Transverse colon (tissue), 4 donors: ENCODE measurements at regions not wholly inside any gene's neighbourhood (a gene's known extent, or its start where the extent isn't known, plus 50 kb on each side); places are given as distances from the start of the nearest gene placed in this dataset.

Source experiments
- DNase-seq: peaks from one replicate; pipeline ENCODE4 v3.0.0-alpha.2; 2019
- H3K27ac ChIP-seq, 4 donors: fragments of 200-600 bp; sonication (generic); 2 replicates each; pipeline ENCODE4 v1.5.1; 2016 to 2018; ENCODE audit warnings: inconsistent platforms in 4 of 4
- H3K27me3 ChIP-seq: fragments of 200-600 bp; sonication (generic); 2 replicates; pipeline ENCODE4 v1.5.1; 2017; ENCODE audit warnings: inconsistent platforms
- H3K36me3 ChIP-seq, 4 donors: fragments of 200-600 bp; sonication (generic); 2 replicates each; pipeline ENCODE4 v1.5.1; 2017 to 2019; ENCODE audit warnings: inconsistent platforms in 4 of 4
- H3K4me1 ChIP-seq, 4 donors: fragments of 200-600 bp; sonication (generic); 2 replicates each; pipeline ENCODE4 v1.5.1; 2017 to 2020; ENCODE audit warnings: inconsistent platforms in 4 of 4
- H3K4me3 ChIP-seq, 4 donors: fragments of 200-600 bp; sonication (generic); 1 replicate in 1 of 4; 2 replicates in 3 of 4; pipeline versions ENCODE4 v1.5.1 to v1.6.1; 2017 to 2019; ENCODE audit warnings: inconsistent platforms in 4 of 4
- H3K9me3 ChIP-seq, 2 donors: fragments of 200-600 bp; sonication (generic); 2 replicates each; pipeline ENCODE4 v1.5.1; 2017 to 2019; ENCODE audit warnings: inconsistent platforms in 2 of 2
- CTCF ChIP-seq, 5 experiments: fragments of 200-600 bp in 3 of 5; fragments of 450-650 bp in 2 of 5; sonication (generic) in 3 of 5; IDR thresholded peaks; 1 replicate in 2 of 5; 2 replicates in 3 of 5; pipeline ENCODE4 v1.5.1; 2016 to 2017; ENCODE audit warnings: antibody characterized with exemption in 5 of 5, inconsistent platforms in 3 of 5, mild to moderate bottlenecking in 2 of 5, moderate library complexity in 1 of 5
- EP300 ChIP-seq: sonication (generic); formaldehyde crosslinking; IDR thresholded peaks from one replicate; pipeline ENCODE4 v1.6.1; 2017; ENCODE audit warnings: antibody characterized with exemption, low read depth
- POLR2A ChIP-seq: fragments of 450-650 bp; IDR thresholded peaks from one replicate; pipeline ENCODE4 v1.6.1; 2016; ENCODE audit warnings: antibody characterized with exemption, mild to moderate bottlenecking, moderate library complexity
- POLR2AphosphoS5 ChIP-seq, 3 donors: sonication (generic); formaldehyde crosslinking; IDR thresholded peaks; one replicate each; pipeline ENCODE4 v1.6.1; 2016; ENCODE audit warnings: antibody characterized with exemption in 3 of 3
- whole genome bisulfite sequencing, 2 donors: methylation state at CpG; one replicate each; pipeline ENCODE4 v1.1.5; 2018; ENCODE audit warnings: low coverage in 1 of 2; 5-methylcytosine and 5-hydroxymethylcytosine counted together
- in situ Hi-C, 4 donors: fragments of 200-750 bp; cut with MboI; loops; one replicate each; pipeline versions ENCODE4 v1.15.0 to v1.15.1; 2017; ENCODE audit warnings: low sequenced_read_pairs in 3 of 4, low pct_ligation_motif_present in 1 of 4, low pct_unique_long_range_greater_than_20kb in 1 of 4
- intact Hi-C: fragments of 100-400 bp; cut with DNase I; formaldehyde crosslinking; loops from one replicate; pipeline ENCODE4 v1.15.1; 2023; ENCODE audit warnings: low total_unique reads

- no peaks in the 10 kb centered on the region for H3K9me3 ChIP-seq
- 76 to 77% methylated on average over 2 to 3 of the region's 3 CpGs for WGBS, 2 donors
- no peaks in the 10 kb centered on the region for H3K36me3 ChIP-seq
- TF ChIP-seq CTCF (IDR thresholded peaks at IDR 0.05) (no peak), POLR2AphosphoS5 (IDR thresholded peaks at IDR 0.05) (no peak), EP300 (no peak), POLR2A (no peak)
- H3K4me1 ChIP-seq: no peaks in the 10 kb centered on the region
- H3K27ac ChIP-seq: no peak overlapping the region
- no peaks in the 10 kb centered on the region for H3K27me3 ChIP-seq
- in situ Hi-C loops (no loop called here), intact Hi-C loops (no loop called here)
- H3K4me3 ChIP-seq: no peak overlapping the region
- no peak for DNase-seq
Observed at GRCh38 chr2:5504756-5505155, 187.4 kb upstream of the SOX11 start.

DNA sequence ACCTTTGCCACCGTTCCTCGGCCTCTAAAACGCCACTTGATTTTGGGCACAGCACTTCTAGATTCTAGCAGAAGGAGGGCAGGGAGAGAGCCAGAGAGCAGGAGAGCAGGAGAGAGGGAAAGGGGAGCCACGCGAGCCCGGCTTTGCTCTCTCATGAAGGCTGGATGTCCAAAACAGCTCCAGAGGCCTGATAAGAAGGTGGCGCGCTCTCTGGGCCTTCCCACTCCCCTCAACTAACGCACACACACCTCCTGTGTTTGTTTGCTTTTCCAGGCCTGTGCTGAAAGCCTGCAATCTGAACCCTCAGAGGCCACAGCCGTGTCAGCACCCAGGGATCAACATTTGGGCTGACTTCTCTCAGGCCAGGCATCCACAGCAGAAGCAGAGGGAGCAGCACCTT, 184.8 kb upstream of the SOX11 start:
- no peaks in the 10 kb centered on the region for H3K36me3 ChIP-seq
- in situ Hi-C loops (no loop called here), intact Hi-C loops (loop anchor here (2.0 kb wide), 1 partner anchor 25 kb away; no protein-coding TSS in a partner anchor)
- H3K4me3 ChIP-seq: no peak overlapping the region
- 75 to 82% methylated on average over 6 to 10 of the region's 10 CpGs for WGBS, 2 donors
- H3K27ac ChIP-seq: no peak overlapping the region
- TF ChIP-seq POLR2AphosphoS5 (IDR thresholded peaks at IDR 0.05) (no peak), CTCF (IDR thresholded peaks at IDR 0.05) (no peak), POLR2A (no peak), EP300 (no peak)
- DNase-seq: no peak
- H3K9me3 ChIP-seq: no peaks in the 10 kb centered on the region
- no peaks in the 10 kb centered on the region for H3K27me3 ChIP-seq
- H3K4me1 ChIP-seq: no peaks in the 10 kb centered on the region

DNA sequence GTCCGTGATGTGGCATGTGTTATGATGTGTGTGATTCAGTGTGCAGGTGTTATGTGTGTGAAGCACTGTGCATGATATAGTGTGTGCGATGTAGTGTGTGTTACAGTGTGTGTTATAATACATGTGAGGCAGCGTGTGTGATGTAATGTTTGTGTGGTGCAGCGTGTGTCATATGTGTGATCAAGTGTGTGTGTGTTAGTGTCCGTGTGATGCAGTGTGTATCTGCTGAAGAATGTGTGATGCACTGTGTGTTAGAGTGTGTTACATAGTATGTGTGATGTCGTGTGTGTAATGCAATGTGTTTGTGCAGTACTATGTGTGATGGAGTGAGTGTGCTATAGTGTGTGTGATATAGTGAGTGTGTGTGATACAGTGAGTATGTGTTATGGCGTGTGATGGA, 182.8 kb upstream of the SOX11 start:
- no peaks in the 10 kb centered on the region for H3K9me3 ChIP-seq
- in situ Hi-C loops (no loop called here), intact Hi-C loops (no loop called here)
- H3K27me3 ChIP-seq: no peaks in the 10 kb centered on the region
- H3K36me3 ChIP-seq: no peaks in the 10 kb centered on the region
- 89 to 94% methylated on average over 5 to 7 of the region's 7 CpGs for WGBS, 2 donors
- no peak for DNase-seq
- TF ChIP-seq POLR2AphosphoS5 (IDR thresholded peaks at IDR 0.05): no peak
- TF ChIP-seq POLR2A: no peak
- no peak for TF ChIP-seq CTCF (IDR thresholded peaks at IDR 0.05)
- no peak for TF ChIP-seq EP300
- H3K27ac ChIP-seq: no peak overlapping the region
- H3K4me3 ChIP-seq: no peak overlapping the region
- no peaks in the 10 kb centered on the region for H3K4me1 ChIP-seq

DNA sequence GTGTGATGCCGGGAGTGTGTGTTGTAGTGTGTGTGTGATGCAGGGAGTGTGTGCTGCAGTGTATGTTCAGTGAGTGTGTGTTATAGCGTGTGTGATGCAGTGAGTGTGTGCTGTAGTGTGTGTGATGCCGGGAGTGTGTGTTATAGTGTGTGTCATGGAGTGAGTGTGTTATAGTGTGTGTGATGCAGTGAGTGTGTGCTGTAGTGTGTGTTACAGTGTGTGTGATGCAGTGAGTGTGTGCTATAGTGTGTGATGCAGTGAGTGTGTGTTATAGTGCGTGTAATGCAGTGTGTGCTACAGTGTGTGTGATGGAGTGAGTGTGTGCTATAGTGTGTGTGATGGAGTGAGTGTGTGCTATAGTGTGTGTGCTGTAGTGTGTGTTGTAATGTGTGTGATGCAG, 182.1 kb upstream of the SOX11 start:
- no peak overlapping the region for H3K27ac ChIP-seq
- 91 to 98% methylated on average over 4 of the region's 4 CpGs for WGBS, 2 donors
- H3K4me1 ChIP-seq: no peaks in the 10 kb centered on the region
- no peaks in the 10 kb centered on the region for H3K27me3 ChIP-seq
- no peaks in the 10 kb centered on the region for H3K36me3 ChIP-seq
- in situ Hi-C loops (no loop called here), intact Hi-C loops (no loop called here)
- H3K4me3 ChIP-seq: no peak overlapping the region
- TF ChIP-seq POLR2AphosphoS5 (IDR thresholded peaks at IDR 0.05) (no peak), CTCF (IDR thresholded peaks at IDR 0.05) (no peak), POLR2A (no peak), EP300 (no peak)
- H3K9me3 ChIP-seq: no peaks in the 10 kb centered on the region
- DNase-seq: no peak
